HG03025 (cell line): ENCODE measurements at regions not wholly inside any gene's neighbourhood (a gene's known extent, or its start where the extent isn't known, plus 50 kb on each side); places are given as distances from the start of the nearest gene placed in this dataset.

Experiments used
- ATAC-seq: cut with Tn5 transposase; IDR thresholded peaks from one replicate; pipeline ENCODE4 v1.9.1; 2021; ENCODE audit warnings: mild to moderate bottlenecking, moderate library complexity; ENCODE audit not compliant: unreplicated experiment, low FRiP score

- ATAC-seq, result no peak
Measured at GRCh38 chr4:20062054-20062453, 189.7 kb upstream of the SLIT2 start.

GRCh38 chr4:20050768-20051167, 200.9 kb upstream of the SLIT2 start:
- no peak for ATAC-seq

GRCh38 chr4:20049889-20050288, 201.8 kb upstream of the SLIT2 start:
- no peak for ATAC-seq

GRCh38 chr4:20046931-20047677, 204.6 kb upstream of the SLIT2 start:
- ATAC-seq, result no peak

GRCh38 chr4:20046179-20046578, 205.5 kb upstream of the SLIT2 start:
- ATAC-seq, result no peak

DNA sequence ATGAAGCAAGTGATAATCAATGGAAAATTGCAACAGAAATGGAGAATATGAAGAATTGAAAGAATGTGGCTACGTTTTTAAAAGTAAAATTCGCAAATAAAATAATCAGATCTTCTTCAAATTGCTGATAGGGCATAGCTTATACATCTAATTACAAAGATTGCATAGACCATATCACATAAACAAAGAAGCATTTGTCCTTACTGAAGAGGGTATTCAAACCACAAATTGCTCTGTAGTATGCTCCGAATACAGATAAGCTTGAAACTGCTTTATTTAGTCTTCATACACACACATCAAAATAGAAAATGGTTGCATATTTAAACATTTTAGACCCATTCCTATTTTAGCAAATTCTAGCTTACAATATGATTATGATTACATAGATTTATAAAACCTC, 206.7 kb upstream of the SLIT2 start:
- ATAC-seq, result no peak

DNA sequence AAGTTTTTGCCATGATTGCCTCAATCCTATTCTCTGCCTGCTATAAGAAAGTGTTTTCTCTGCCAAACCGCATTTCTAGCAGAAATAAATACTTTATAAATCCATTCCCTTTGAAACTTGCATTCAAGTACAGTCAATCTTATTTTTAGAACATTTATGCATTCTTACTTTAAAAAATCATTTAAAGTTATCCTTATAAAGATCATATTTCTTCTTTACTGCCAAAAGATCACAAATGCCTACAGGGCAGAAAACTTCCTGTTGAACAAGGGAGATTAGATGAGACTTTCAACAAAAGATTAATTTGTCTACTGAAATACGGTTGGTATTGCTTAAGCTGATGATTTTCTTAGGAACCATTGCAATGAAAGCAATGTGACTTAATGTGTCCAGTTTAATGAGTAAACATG, 207.2 kb upstream of the SLIT2 start:
- ATAC-seq, result no peak

GRCh38 chr4:20043991-20044390, 207.7 kb upstream of the SLIT2 start:
- no peak for ATAC-seq

GRCh38 chr4:20042769-20043168, 208.9 kb upstream of the SLIT2 start:
- no peak for ATAC-seq

GRCh38 chr4:20041839-20042407, 209.8 kb upstream of the SLIT2 start:
- ATAC-seq, result no peak

DNA sequence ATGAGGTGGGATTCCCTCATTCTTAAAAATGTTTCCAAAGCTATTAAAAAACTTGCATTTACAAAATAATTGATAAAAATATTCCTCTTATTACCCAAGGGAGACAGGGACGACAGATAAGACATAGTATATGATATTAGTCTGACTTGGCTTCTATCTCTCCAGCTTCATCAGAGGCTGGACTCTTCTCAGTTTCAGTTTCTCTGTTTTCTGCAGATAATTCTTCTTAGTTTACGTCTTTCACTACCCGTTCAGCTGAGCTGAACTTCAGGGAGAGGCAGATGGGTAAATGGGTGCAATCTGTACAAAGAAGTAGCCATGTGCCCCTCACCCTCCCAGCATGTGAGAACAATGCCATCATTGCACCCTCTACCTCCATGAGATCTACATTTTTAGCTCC, 214.0 kb upstream of the SLIT2 start:
- no peak for ATAC-seq

GRCh38 chr4:20030108-20030507, 221.6 kb upstream of the SLIT2 start:
- no peak for ATAC-seq

- ATAC-seq, result no peak
Measured at GRCh38 chr4:20028645-20029044, 223.1 kb upstream of the SLIT2 start.

- no peak for ATAC-seq
Measured at GRCh38 chr4:20026456-20026855, 225.2 kb upstream of the SLIT2 start.

DNA sequence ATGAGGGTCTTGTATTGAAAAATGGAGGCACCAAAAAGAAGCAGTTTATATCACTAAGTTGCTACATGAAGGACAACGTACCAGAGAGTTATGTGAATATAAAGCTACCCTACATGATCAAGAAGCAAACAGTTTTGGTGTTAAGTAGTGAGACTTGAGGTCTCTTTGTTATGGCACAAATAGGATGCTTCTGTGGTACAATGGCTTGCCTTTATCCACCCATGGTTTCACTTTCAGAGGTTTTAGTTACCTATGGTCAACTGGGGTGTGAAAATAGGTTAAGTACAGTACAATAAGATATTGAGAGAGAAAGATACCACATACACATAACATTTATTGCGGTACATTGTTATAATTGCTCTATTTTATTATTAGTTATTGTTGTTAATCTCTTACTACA, 229.2 kb upstream of the SLIT2 start:
- ATAC-seq, result no peak

GRCh38 chr4:20020056-20020455, 231.6 kb upstream of the SLIT2 start:
- ATAC-seq, result no peak

DNA sequence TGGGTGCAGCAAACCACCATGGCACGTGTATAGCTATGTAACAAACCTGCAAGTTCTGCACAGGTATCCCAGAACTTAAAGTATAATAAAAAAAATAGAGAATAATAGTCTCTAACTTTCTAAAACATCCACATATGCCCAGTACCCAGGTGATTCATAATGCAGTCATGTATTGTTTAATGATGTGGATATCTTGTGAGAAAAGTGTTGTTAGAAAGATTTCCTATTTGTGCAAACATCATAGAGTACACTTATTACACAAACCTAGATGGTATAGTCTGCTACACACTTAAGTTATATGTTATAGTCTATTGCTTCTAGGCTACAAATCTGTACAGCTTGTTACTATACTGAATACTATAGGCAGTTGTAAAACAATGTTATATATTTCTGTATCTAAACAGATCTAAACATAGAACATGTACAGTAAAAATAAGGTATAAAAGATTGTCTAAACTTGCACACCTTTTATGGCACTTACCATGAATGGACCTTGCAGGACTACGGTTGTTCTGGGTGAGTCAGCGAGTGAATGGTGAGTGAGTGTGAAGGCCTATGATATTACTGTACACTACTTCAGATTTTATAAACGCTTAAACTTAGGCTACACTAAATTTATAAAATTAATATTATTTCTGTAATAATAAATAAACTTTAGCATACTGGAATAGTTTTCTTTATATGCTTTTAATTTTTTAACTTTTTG, 232.2 kb upstream of the SLIT2 start:
- no peak for ATAC-seq

DNA sequence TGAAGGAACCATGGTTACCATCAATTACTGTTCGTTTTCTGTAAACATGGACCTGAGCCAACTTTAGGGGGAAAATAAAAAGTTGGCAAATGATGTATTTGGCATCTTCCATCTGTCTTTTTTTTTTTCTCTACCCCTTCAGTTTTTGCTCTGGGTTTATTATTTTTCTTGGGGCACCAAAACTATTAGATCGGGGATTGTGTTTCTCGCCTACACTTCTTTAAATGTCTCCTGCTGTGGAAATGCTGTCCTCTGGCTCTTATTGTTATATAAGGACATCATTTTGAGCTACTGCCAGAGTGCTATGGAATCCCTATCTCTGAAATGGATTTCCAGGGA, 234.0 kb upstream of the SLIT2 start:
- ATAC-seq, result no peak

GRCh38 chr4:20017070-20017776, 234.5 kb upstream of the SLIT2 start:
- no peak for ATAC-seq

GRCh38 chr4:20015636-20016224, 236.0 kb upstream of the SLIT2 start:
- ATAC-seq, result no peak
